Medulla oblongata (tissue), 1 donor: ENCODE measurements at regions not wholly inside any gene's neighbourhood (a gene's known extent, or its start where the extent isn't known, plus 50 kb on each side); places are given as distances from the start of the nearest gene placed in this dataset.
"Not testable (repeated sequence)": the region's sequence is repeated elsewhere in the genome, so short reads cannot be mapped to it uniquely, and the experiment has no call there.

Source experiments
- DNase-seq: peaks from one replicate; pipeline ENCODE4 v3.0.0-alpha.2; 2015; ENCODE audit errors: extremely low spot score

- not testable (repeated sequence) for DNase-seq
Observed at GRCh38 chr18:15060279-15060880, 312.4 kb downstream of the ANKRD30B start.

- not testable (repeated sequence) for DNase-seq
Observed at GRCh38 chr18:15061289-15061896, 313.4 kb downstream of the ANKRD30B start.

- not testable (repeated sequence) for DNase-seq
Observed at GRCh38 chr18:15066434-15066833, 318.5 kb downstream of the ANKRD30B start.

DNA sequence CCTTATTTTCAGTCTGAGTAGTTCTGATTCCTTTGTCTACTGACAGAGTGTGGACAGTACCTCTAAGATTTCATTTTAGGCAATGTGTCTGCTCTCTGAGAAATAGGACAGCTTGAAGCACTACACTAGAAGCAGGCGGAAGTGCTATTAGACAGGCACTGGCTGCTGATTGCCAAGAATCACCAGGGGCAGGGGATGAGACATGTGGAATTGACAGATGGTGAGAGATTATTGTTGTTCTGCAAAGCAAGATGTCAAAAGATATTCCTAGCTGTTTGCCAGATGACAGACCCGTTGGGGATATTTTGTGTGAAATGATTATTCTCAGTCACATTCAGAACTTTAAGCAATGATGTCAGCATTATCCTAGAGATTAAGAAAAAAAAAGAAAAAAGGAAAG, 323.3 kb downstream of the ANKRD30B start:
- DNase-seq = not testable (repeated sequence)
